Right ventricle myocardium inferior (tissue), 1 donor: ENCODE measurements at regions not wholly inside any gene's neighbourhood (a gene's known extent, or its start where the extent isn't known, plus 50 kb on each side); places are given as distances from the start of the nearest gene placed in this dataset.

ENCODE experiments used
- ATAC-seq: fragments of 200-7000 bp; cut with Tn5 transposase; one replicate; pipeline ENCODE4 v1.9.1; 2020; ENCODE audit warnings: mild to moderate bottlenecking, moderate library complexity
- DNase-seq: peaks from one replicate; pipeline ENCODE4 v3.0.0; 2021; ENCODE audit errors: missing footprints
- intact Hi-C: fragments of 100-400 bp; cut with DNase I; formaldehyde crosslinking; loops from one replicate; pipeline ENCODE4 v1.11.0; 2022
- donor health status: DM: no; HTN: yes; CAD: no; lungs with severe emphysema.

GRCh38 chr5:143985832-143986515, 174.0 kb downstream of the HMHB1 start:
- ATAC-seq (peak; percentile 47), DNase-seq (no peak)
- intact Hi-C loops, result no loop called here

DNA sequence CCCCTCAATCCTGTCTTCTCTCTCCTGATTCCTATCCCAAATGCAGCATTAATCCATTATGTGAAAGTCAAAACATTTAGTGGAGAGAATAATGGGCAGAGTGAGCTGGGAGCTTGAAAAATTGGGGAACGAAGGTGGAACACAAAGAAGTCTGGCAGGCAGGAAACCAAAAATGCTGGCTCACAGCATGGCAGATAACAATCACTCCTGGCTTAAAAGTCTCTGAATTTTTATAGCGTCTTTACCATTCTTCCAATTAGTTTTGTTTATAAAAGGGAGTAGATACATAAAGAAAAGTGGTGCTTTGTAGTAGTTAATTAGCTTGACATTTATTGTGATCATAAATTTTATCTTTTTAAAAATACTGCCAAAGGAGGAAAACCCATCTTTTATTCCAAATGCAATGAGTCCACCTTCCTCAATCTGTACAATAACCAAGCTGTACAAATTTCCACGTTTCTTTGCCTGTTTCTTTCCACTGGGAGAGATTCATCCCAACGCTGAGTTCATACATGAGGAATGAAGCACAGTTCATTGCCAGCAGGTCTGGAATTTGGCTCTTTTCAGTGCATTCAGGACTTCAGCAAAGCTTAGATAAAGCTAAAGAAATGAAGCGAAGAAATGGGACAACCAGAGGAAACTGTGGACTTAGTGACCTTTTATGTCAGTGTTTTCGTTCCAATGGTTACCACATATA, 174.7 kb downstream of the HMHB1 start:
- intact Hi-C loops, result no loop called here
- ATAC-seq (peak; percentile 83), DNase-seq (no peak)

GRCh38 chr5:143987264-143987663, 175.3 kb downstream of the HMHB1 start:
- no peak for ATAC-seq
- intact Hi-C loops, result no loop called here
- no peak for DNase-seq

GRCh38 chr5:143987751-143988560, 176.0 kb downstream of the HMHB1 start:
- DNase-seq (no peak), ATAC-seq (no peak)
- intact Hi-C loops, result no loop called here

- intact Hi-C loops, result no loop called here
- DNase-seq, result no peak
- ATAC-seq, result no peak
Measured at GRCh38 chr5:143992496-143992895, 178.0 kb downstream of the YIPF5 start.

DNA sequence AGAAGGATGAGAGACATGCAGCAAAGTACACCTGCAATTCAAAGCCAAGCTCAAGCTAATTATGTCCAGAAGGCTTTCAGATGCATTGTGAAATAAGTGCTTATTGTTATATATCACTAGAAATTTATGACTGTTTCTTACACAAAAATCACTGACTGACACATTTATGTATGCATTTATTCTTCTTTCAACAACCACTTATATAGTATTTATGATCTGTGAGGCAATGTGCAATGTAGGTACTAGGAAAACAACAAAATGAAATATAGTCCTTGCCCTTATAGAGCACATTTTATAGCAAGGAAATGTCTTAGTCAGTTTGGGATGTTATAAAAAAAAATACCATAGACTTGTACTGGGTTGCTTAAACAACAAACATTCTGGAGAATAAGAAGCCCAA, 167.6 kb downstream of the YIPF5 start:
- no peak for DNase-seq
- intact Hi-C loops, result no loop called here
- ATAC-seq, result no peak

DNA sequence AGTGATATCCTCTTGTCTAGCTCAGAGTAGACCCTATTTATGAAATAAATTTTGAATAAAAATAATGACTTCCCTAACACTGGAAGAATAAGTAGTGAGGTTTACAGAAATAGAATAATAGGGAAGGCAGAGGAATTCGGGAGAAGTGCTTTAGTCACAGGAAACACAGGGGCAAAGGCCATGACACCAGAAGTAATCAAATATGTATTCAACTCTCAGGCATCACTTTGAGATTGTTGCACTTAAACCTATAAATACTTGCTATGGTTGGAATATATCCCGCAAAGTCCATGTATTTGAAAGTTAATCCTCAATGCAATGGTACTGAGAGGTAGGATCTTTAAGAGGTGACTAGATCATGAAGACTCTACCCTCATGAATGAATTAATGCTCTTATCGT, 166.8 kb downstream of the YIPF5 start:
- ATAC-seq (no peak), DNase-seq (no peak)
- intact Hi-C loops, result no loop called here

DNA sequence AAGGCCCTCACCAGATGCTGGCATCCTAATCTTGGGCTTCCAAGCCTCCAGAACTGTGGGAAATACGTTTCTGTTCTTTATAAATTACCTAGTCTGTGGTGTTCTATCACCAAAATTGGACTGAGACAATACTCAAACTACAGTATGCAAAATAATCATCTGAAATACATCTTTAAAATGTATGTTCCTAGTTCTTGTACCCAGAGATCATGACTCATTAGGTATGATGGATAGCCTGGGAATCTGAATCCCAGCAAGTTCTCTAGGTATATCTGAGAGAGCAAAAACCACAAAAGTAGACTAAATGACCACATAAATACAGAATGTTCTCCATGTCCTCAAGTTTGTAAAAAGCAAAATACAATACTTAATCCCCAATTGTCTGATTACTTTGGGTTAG, 166.3 kb downstream of the YIPF5 start:
- DNase-seq (no peak), ATAC-seq (no peak)
- intact Hi-C loops, result no loop called here

GRCh38 chr5:144004751-144005150, 165.7 kb downstream of the YIPF5 start:
- intact Hi-C loops, result no loop called here
- ATAC-seq, result no peak
- no peak for DNase-seq

DNA sequence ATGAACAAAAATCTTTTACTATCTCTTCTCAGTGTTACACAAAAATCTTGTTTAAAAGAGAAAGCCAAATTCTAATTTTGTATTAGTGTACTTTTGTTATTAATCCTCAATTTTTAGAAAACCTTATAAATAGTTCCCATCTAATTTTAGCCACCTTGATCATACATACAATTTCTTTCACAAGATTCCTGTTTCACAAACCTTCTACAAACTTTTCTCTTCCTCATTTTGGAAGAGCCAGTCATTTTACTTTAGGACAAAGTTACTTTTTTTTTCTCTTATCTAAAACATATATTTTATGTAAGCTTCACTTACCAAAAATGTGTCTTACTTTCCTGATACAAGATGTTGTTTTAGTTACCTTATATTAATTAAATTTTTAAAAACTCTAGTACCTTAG, 161.3 kb downstream of the YIPF5 start:
- intact Hi-C loops, result no loop called here
- no peak for DNase-seq
- no peak for ATAC-seq

GRCh38 chr5:144011388-144011787, 159.1 kb downstream of the YIPF5 start:
- no peak for DNase-seq

DNA sequence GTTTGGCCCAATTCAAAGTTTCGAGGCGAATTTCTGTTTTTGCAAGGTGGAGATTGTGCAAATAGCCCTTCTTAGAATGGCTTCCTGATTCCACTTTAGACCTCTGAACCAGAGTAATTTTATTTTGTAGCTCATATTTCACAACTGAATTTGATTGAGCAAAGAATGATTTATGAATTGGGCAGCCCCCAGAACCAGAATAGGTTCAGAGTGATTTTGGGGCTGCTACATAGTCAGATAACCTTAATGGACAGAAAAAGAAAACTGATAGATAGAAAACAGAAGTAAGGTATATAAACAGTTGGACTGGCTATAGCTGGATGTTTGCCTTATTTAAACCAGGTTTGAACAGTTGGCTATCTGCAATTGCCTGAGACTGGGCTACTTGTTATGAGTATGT, 156.6 kb downstream of the YIPF5 start:
- ATAC-seq (no peak), DNase-seq (no peak)
- intact Hi-C loops, result no loop called here

More at GRCh38 chr5:144011388-144011787, 159.1 kb downstream of the YIPF5 start:
- intact Hi-C loops, result no loop called here
- no peak for ATAC-seq

DNA sequence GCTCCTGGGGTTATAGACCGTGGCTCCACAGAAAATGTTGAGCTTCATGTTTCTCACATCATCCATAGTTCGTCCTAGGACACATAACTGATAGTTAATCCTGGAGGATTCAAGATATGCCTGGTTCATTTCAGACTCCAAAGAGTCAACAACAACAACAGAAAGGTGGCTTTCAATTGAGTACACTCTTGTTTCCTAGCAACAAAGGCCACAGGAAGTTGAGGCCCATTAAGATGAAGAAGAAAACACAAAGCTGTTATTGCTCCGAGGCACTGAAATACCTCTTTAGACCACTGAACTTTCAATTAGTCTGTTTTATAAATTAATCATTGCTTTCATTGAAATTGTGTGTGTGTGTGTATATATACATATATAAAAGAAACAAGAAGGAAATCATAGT, 154.5 kb downstream of the YIPF5 start:
- DNase-seq (no peak), ATAC-seq (no peak)
- intact Hi-C loops, result no loop called here

GRCh38 chr5:144017119-144017518, 153.3 kb downstream of the YIPF5 start:
- ATAC-seq, result no peak
- DNase-seq, result no peak
- intact Hi-C loops, result no loop called here

DNA sequence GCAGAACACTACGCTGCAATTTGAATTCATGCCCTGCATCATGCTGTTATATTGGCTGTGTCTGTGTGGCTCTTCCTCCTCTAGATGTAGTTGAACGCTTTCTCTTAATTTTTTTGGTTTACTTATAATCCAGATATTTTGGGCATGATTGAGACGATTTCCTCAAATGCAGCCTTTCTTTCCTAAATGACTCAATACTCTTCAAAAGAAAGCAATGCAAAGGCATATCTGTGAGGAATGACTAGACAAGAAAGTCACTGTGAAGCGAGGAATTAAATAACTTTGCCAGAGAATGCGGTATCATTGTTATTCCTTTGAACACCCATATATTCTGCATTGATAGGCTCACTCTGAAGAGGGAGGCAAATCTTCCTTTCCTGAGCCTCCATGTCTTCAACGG, 152.8 kb downstream of the YIPF5 start:
- no peak for DNase-seq
- no peak for ATAC-seq
- intact Hi-C loops, result no loop called here

- intact Hi-C loops, result no loop called here
- DNase-seq, result no peak
- no peak for ATAC-seq
Measured at GRCh38 chr5:144024090-144024489, 146.4 kb downstream of the YIPF5 start.

GRCh38 chr5:144024545-144024944, 145.9 kb downstream of the YIPF5 start:
- DNase-seq (no peak), ATAC-seq (no peak)
- intact Hi-C loops, result no loop called here

GRCh38 chr5:144026286-144026685, 144.2 kb downstream of the YIPF5 start:
- intact Hi-C loops, result no loop called here
- ATAC-seq, result no peak
- DNase-seq, result no peak

DNA sequence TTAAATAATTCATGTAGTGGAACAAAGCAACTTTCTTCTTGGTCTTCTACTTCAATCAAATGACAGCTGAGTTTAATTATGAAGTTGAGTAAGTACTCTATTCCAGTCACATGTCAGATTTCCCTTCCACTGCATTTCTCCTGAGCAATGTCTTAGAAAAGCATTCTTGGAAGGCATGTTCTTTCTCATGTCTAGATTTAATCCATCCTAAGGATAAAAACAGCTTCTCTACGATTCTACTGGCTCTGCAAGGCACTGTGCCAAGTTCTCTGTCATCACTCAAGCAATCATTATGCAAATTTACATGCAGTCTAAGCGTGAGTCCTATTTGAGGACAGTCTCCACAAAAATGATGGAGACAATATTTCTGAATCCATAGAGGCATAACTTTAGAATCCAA, 142.4 kb downstream of the YIPF5 start:
- DNase-seq, result no peak
- intact Hi-C loops, result no loop called here

DNA sequence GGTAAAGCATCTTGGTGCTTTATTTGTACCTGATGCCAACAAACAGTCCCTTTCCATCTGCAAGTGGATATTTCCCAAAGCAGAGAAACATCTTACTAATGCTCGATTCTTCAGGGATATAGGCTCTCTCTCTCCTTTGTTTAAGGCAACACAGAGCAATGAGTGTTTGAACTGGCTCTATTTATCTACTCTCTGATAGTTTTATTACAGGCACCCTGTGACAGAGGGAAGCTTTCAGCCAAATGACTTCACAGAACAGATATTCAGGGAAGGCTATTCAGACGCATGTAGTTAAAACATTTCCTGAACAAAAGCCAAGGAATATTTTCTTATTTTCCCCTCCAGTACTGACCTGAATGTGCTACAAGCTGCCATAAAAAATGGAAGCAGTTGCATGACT, 141.8 kb downstream of the YIPF5 start:
- peak; percentile 74 for ATAC-seq
- DNase-seq, result no peak
- intact Hi-C loops, result no loop called here

More for the DNA sequence above, 142.4 kb downstream of the YIPF5 start:
- peak; percentile 40 for ATAC-seq
